Smooth muscle cell (in vitro differentiated cells): ENCODE measurements at regions not wholly inside any gene's neighbourhood (a gene's known extent, or its start where the extent isn't known, plus 50 kb on each side); places are given as distances from the start of the nearest gene placed in this dataset.

Experiments
- DNase-seq: peaks from one replicate; lab custom pipeline; 2025; ENCODE audit not compliant: unreplicated experiment; lab: John Stamatoyannopoulos, UW
- H2AFZ ChIP-seq: fragments of 200-600 bp; sonication (generic); 2 replicates; pipeline ENCODE4 v1.6.0; 2016; ENCODE audit warnings: antibody characterized with exemption, low read depth, mild to moderate bottlenecking
- H3F3A ChIP-seq: fragments of 200-600 bp; sonication (generic); 2 replicates; pipeline ENCODE4 v1.6.0; 2017; ENCODE audit warnings: antibody characterized with exemption, low read depth
- H3K27ac ChIP-seq: fragments of 200-600 bp; sonication (generic); 2 replicates; pipeline ENCODE4 v1.5.1; 2016; ENCODE audit warnings: low read depth, mild to moderate bottlenecking
- H3K27me3 ChIP-seq: fragments of 200-600 bp; sonication (generic); 2 replicates; pipeline ENCODE4 v1.6.1; 2016; ENCODE audit warnings: low read depth, mild to moderate bottlenecking
- H3K36me3 ChIP-seq: fragments of 200-600 bp; sonication (generic); 2 replicates; pipeline ENCODE4 v1.5.1; 2016; ENCODE audit warnings: low read depth
- H3K4me1 ChIP-seq: fragments of 200-600 bp; sonication (generic); 2 replicates; pipeline ENCODE4 v1.5.1; 2016; ENCODE audit warnings: low read depth
- H3K4me2 ChIP-seq: fragments of 200-600 bp; sonication (generic); 2 replicates; pipeline ENCODE4 v1.6.0; 2016; ENCODE audit warnings: mild to moderate bottlenecking
- H3K4me3 ChIP-seq: fragments of 200-600 bp; sonication (generic); 2 replicates; pipeline ENCODE4 v1.5.1; 2016; ENCODE audit warnings: mild to moderate bottlenecking
- H3K79me2 ChIP-seq: fragments of 200-600 bp; sonication (generic); 2 replicates; pipeline ENCODE4 v1.6.0; 2016; ENCODE audit warnings: low read depth, mild to moderate bottlenecking
- H3K9ac ChIP-seq: fragments of 200-600 bp; sonication (generic); 2 replicates; pipeline ENCODE4 v1.6.0; 2016; ENCODE audit warnings: low read depth
- H3K9me3 ChIP-seq: fragments of 200-600 bp; sonication (generic); replicated peaks from 2 replicates; pipeline ENCODE4 v1.5.1; 2016; ENCODE audit warnings: low read depth
- H4K20me1 ChIP-seq: fragments of 200-600 bp; sonication (generic); 2 replicates; pipeline ENCODE4 v1.6.0; 2016; ENCODE audit warnings: low read depth
- WGBS: methylation state at CpG from one replicate; pipeline ENCODE4 v1.1.7; 2016; ENCODE audit warnings: low lambda C conversion rate; 5-methylcytosine and 5-hydroxymethylcytosine counted together
- TF ChIP-seq, protein P1 (sequence below): fragments of 200-600 bp; sonication (generic); IDR thresholded peaks from 2 replicates; pipeline ENCODE4 v1.5.1; 2017; ENCODE audit warnings: borderline replicate concordance, mild to moderate bottlenecking, antibody characterized with exemption; ENCODE audit not compliant: insufficient read depth, poor library complexity, severe bottlenecking

DNA sequence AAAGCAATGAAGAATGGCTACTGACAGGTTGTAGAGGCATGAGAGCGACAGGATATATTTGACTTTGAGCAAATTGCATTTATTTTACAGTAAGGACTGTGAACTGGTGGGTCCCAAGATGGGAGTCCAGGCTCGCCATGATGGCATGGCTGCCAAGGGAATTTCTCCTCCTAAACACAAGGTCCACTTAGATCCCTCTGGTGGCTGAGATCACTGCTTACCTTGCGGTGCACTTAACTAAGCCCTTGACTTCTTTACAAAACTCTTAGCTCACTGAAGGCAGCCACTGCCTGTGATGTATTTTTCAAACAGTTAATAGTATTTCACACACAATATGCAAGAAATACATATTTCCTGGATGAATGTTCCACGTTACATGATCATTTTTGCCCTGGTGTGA, 50.3 kb upstream of the SORBS2 start:
- Histone ChIP-seq H3K9me3 (no peaks in the 10 kb centered on the region), H2AFZ (no peak overlapping the region), H3K4me3 (no peak overlapping the region), H3K27me3 (no peaks in the 10 kb centered on the region), H3K36me3 (peaks cover 3% of the 10 kb centered on the region), H3K79me2 (no peaks in the 10 kb centered on the region), H4K20me1 (no peaks in the 10 kb centered on the region), H3K4me2 (no peak overlapping the region), H3K9ac (no peak overlapping the region), H3K27ac (no peak overlapping the region), H3F3A (no peaks in the 10 kb centered on the region), H3K4me1 (no peaks in the 10 kb centered on the region)
- 97% methylated on average over 4 of the region's 4 CpGs for WGBS
- TF ChIP-seq, protein P1, sequence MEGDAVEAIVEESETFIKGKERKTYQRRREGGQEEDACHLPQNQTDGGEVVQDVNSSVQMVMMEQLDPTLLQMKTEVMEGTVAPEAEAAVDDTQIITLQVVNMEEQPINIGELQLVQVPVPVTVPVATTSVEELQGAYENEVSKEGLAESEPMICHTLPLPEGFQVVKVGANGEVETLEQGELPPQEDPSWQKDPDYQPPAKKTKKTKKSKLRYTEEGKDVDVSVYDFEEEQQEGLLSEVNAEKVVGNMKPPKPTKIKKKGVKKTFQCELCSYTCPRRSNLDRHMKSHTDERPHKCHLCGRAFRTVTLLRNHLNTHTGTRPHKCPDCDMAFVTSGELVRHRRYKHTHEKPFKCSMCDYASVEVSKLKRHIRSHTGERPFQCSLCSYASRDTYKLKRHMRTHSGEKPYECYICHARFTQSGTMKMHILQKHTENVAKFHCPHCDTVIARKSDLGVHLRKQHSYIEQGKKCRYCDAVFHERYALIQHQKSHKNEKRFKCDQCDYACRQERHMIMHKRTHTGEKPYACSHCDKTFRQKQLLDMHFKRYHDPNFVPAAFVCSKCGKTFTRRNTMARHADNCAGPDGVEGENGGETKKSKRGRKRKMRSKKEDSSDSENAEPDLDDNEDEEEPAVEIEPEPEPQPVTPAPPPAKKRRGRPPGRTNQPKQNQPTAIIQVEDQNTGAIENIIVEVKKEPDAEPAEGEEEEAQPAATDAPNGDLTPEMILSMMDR: no peak
- no peak for DNase-seq

DNA sequence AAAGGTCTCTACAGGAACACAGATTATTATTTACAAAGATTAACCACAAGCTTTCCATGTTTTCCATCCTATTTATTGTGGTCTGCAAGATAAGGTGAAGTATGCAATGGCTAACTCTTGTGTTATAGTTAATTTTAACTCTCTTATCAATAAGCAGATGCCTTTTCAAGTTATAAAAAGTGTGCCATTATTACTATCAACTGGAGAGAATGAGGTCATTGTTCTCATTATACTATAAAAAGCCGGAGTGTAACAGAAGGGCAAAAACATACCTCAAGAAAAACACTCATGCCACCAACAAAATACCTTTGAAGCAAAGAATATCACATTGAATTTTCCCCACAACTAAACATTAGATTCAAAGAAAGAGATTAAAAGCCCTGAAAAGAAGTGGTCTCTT, 52.0 kb upstream of the SORBS2 start:
- H3F3A ChIP-seq: no peaks in the 10 kb centered on the region
- whole genome bisulfite sequencing: 73% methylated on average over 1 of the region's 1 CpG

GRCh38 chr4:185865901-185866328, 53.9 kb upstream of the SORBS2 start:
- WGBS: 69% methylated on average over 4 of the region's 4 CpGs
- no peaks in the 10 kb centered on the region for H3K27me3 ChIP-seq
- H2AFZ ChIP-seq: no peak overlapping the region
- no peaks in the 10 kb centered on the region for H3K9me3 ChIP-seq
- H3F3A ChIP-seq: no peaks in the 10 kb centered on the region
- no peaks in the 10 kb centered on the region for H3K36me3 ChIP-seq
- no peak overlapping the region for H3K27ac ChIP-seq
- no peaks in the 10 kb centered on the region for H3K4me1 ChIP-seq
- TF ChIP-seq, protein P1: no peak
- H3K4me2 ChIP-seq: no peak overlapping the region
- H3K9ac ChIP-seq: no peak overlapping the region
- DNase-seq: no peak
- no peak overlapping the region for H3K4me3 ChIP-seq
- H4K20me1 ChIP-seq: no peaks in the 10 kb centered on the region
- H3K79me2 ChIP-seq: no peaks in the 10 kb centered on the region

More for the DNA sequence above, 52.0 kb upstream of the SORBS2 start:
- Histone ChIP-seq H3K27ac (no peak overlapping the region), H3K4me1 (no peaks in the 10 kb centered on the region), H3K27me3 (no peaks in the 10 kb centered on the region), H4K20me1 (no peaks in the 10 kb centered on the region), H3K36me3 (no peaks in the 10 kb centered on the region), H3K4me3 (no peak overlapping the region), H3K9me3 (no peaks in the 10 kb centered on the region), H2AFZ (no peak overlapping the region), H3K4me2 (no peak overlapping the region), H3K79me2 (no peaks in the 10 kb centered on the region), H3K9ac (no peak overlapping the region)
- DNase-seq: no peak
- TF ChIP-seq, protein P1: no peak

DNA sequence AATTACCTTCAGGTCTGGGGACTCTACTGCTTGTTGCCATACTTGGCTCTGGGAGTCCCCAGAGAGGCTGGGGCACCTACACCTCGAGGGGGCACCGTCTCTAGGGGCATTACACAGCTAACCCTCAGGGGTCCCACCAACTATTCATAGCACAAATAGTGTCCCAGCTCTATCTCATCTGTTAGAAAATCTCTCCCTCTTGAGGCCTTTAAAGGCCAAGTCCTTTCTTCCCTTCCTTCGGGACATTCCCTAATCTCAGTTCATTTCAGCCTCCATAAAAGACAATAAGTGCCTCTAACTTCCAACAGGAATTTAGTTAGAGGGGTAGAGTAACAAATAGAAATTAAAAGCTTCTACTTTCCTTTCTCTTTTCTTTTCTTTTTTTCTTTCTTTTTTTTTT, 55.8 kb upstream of the SORBS2 start:
- Histone ChIP-seq H3K27ac (no peak overlapping the region), H2AFZ (no peak overlapping the region), H3K4me1 (no peaks in the 10 kb centered on the region), H3K79me2 (no peaks in the 10 kb centered on the region), H3K27me3 (no peaks in the 10 kb centered on the region), H3K9ac (no peak overlapping the region), H4K20me1 (no peaks in the 10 kb centered on the region), H3K4me3 (no peak overlapping the region), H3K9me3 (no peaks in the 10 kb centered on the region), H3K36me3 (no peaks in the 10 kb centered on the region), H3K4me2 (no peak overlapping the region), H3F3A (no peaks in the 10 kb centered on the region)
- TF ChIP-seq, protein P1: no peak
- DNase-seq: no peak
- 83% methylated on average over 3 of the region's 3 CpGs for WGBS
